Prostate gland (tissue), 2 donors: ENCODE measurements at regions not wholly inside any gene's neighbourhood (a gene's known extent, or its start where the extent isn't known, plus 50 kb on each side); places are given as distances from the start of the nearest gene placed in this dataset.

ENCODE experiments used
- DNase-seq: peaks from one replicate; pipeline ENCODE4 v3.0.0-alpha.2; 2019; ENCODE audit warnings: low spot score
- H3K27ac ChIP-seq, 2 donors: fragments of 200-600 bp; sonication (generic); 2 replicates each; pipeline ENCODE4 v1.5.1; 2017 to 2019
- H3K27me3 ChIP-seq: fragments of 200-600 bp; sonication (generic); replicated peaks from 2 replicates; pipeline ENCODE4 v1.5.1; 2019; ENCODE audit not compliant: insufficient read depth
- H3K36me3 ChIP-seq, 2 donors: fragments of 200-600 bp; sonication (generic); 1 replicate in 1 of 2; 2 replicates in 1 of 2; pipeline versions ENCODE4 v1.5.1 to v1.8.1; 2017 to 2019
- H3K4me1 ChIP-seq: fragments of 200-600 bp; sonication (generic); replicated peaks from 2 replicates; pipeline ENCODE4 v1.5.1; 2019
- H3K4me3 ChIP-seq, 2 donors: fragments of 200-600 bp; sonication (generic); 2 replicates each; pipeline ENCODE4 v1.5.1; 2017 to 2019
- H3K9me3 ChIP-seq: fragments of 200-600 bp; sonication (generic); 2 replicates; pipeline ENCODE4 v1.5.1; 2017
- POLR2A ChIP-seq: fragments of 450-650 bp; IDR thresholded peaks from one replicate; pipeline ENCODE4 v1.6.1; 2016; ENCODE audit warnings: antibody characterized with exemption, mild to moderate bottlenecking
- POLR2AphosphoS5 ChIP-seq: sonication (generic); formaldehyde crosslinking; IDR thresholded peaks from one replicate; pipeline ENCODE4 v1.6.1; 2017; ENCODE audit warnings: antibody characterized with exemption
- WGBS: methylation state at CpG from one replicate; pipeline ENCODE4 v1.1.5; 2018; 5-methylcytosine and 5-hydroxymethylcytosine counted together
- intact Hi-C: fragments of 100-400 bp; cut with DNase I; formaldehyde crosslinking; loops from one replicate; pipeline ENCODE4 v1.14.2; 2022
- TF ChIP-seq, protein P1 (sequence below), 4 experiments: fragments of 200-600 bp in 2 of 4; fragments of 450-650 bp in 2 of 4; sonication (generic) in 2 of 4; IDR thresholded peaks; 1 replicate in 3 of 4; 2 replicates in 1 of 4; pipeline ENCODE4 v1.5.1; 2016 to 2019; ENCODE audit warnings: antibody characterized with exemption in 4 of 4, mild to moderate bottlenecking in 2 of 4, moderate library complexity in 2 of 4

DNA sequence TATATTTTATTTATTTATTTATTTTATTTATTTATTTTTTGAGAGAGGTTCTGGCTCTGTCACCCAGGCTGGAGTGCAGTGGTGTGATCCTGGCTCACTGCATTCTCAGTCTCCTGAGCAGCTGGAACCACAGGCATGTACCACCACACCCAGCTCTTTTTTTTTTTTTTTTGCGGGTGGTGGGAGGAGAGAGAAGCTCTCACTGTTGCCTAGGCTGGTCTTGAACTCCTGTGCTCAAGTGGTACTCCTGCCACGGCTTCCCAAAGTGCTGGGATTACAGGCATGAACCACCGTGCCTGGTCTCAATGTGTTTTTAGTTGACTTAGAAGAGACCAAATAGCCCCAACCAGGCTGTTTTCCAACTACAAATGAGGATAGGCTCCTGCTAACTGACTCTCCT, 80.7 kb downstream of the PDCL3 start:
- no peak overlapping the region for H3K27ac ChIP-seq
- TF ChIP-seq, protein P1, sequence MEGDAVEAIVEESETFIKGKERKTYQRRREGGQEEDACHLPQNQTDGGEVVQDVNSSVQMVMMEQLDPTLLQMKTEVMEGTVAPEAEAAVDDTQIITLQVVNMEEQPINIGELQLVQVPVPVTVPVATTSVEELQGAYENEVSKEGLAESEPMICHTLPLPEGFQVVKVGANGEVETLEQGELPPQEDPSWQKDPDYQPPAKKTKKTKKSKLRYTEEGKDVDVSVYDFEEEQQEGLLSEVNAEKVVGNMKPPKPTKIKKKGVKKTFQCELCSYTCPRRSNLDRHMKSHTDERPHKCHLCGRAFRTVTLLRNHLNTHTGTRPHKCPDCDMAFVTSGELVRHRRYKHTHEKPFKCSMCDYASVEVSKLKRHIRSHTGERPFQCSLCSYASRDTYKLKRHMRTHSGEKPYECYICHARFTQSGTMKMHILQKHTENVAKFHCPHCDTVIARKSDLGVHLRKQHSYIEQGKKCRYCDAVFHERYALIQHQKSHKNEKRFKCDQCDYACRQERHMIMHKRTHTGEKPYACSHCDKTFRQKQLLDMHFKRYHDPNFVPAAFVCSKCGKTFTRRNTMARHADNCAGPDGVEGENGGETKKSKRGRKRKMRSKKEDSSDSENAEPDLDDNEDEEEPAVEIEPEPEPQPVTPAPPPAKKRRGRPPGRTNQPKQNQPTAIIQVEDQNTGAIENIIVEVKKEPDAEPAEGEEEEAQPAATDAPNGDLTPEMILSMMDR (IDR thresholded peaks at IDR 0.05) = no peak
- TF ChIP-seq POLR2AphosphoS5 = no peak
- no peak for TF ChIP-seq POLR2A
- DNase-seq = no peak
- intact Hi-C loops = no loop called here
- no peak overlapping the region for H3K4me3 ChIP-seq
- no peaks in the 10 kb centered on the region for H3K27me3 ChIP-seq
- no peaks in the 10 kb centered on the region for H3K36me3 ChIP-seq
- WGBS = 86% methylated on average over 3 of the region's 3 CpGs
- H3K4me1 ChIP-seq = no peaks in the 10 kb centered on the region
- H3K9me3 ChIP-seq = no peaks in the 10 kb centered on the region

DNA sequence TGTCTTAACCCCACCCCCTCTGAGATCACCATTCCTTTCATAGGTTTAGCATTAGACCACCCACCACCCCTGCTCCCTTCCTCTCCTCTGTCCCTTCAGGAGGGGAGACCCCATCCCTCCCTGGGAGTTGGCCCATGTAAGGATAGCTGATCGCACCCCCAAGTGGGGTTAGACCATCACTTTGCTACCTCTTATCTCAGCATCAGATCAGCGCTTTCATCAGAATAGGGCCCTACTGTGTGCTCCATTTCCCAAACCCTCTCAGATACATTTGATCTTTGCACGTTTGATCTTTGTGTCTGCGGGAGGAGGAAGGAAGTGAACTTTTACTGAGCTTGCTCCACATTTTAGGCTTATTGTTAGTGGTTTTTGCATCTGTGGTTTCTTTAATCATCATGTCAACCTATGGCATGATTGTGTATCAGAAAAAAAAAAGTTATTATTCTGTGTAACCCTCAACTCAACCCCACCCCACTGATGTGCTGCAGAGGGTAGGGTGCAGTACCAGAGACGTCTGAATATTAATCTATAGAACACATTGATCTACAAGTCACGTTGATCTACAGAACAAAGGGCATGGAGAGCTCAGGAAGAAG, 81.2 kb downstream of the PDCL3 start:
- H3K9me3 ChIP-seq = no peaks in the 10 kb centered on the region
- H3K36me3 ChIP-seq = no peaks in the 10 kb centered on the region
- no peak for DNase-seq
- H3K27me3 ChIP-seq = no peaks in the 10 kb centered on the region
- H3K4me3 ChIP-seq = no peak overlapping the region
- intact Hi-C loops = no loop called here
- no peaks in the 10 kb centered on the region for H3K4me1 ChIP-seq
- 87% methylated on average over 6 of the region's 6 CpGs for WGBS
- TF ChIP-seq, protein P1 (IDR thresholded peaks at IDR 0.05) = no peak
- TF ChIP-seq POLR2AphosphoS5 (no peak), POLR2A (no peak)
- no peak overlapping the region for H3K27ac ChIP-seq

DNA sequence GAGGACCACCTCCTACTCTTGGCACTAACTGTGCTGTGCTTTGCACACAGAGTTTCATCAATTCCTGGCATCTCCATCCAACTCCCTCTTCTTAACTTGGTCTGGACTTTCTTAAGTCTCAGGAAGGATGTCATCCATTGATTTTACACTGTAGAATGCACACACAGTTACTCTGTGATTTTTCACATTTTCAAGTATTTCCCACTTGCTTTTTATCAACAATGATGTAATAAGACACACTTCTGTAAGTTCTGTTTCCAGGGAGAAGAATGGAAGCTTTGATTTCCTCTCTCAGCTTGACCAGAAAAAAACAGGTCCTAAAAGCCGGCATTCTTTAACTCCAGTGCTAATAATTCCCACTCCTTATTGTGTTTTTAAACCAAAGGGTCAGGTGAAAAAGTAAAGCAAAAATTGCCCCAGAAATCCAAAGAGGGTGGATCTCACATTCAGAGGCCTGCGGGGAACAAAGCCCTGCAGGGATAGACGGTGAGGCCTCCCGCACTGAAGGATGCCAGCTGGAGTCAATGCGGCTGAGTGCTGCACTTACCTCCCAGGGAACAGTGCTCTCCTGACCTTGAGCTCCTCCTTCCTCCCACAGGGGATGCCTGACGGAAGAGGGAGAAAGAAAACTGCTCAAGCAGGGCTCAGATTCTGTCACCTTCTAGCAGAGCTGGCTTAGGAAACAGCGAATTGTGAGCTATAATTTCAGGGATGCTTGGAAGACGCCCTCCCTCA, 83.1 kb downstream of the PDCL3 start:
- no peak for TF ChIP-seq POLR2AphosphoS5
- no peak for TF ChIP-seq POLR2A
- TF ChIP-seq, protein P1 (IDR thresholded peaks at IDR 0.05) = no peak
- H3K4me1 ChIP-seq = no peaks in the 10 kb centered on the region
- intact Hi-C loops = no loop called here
- DNase-seq = no peak
- 60% methylated on average over 8 of the region's 8 CpGs for WGBS
- no peak overlapping the region for H3K4me3 ChIP-seq
- H3K27ac ChIP-seq = no peak overlapping the region
- no peaks in the 10 kb centered on the region for H3K9me3 ChIP-seq
- H3K36me3 ChIP-seq = no peaks in the 10 kb centered on the region
- H3K27me3 ChIP-seq = no peaks in the 10 kb centered on the region

DNA sequence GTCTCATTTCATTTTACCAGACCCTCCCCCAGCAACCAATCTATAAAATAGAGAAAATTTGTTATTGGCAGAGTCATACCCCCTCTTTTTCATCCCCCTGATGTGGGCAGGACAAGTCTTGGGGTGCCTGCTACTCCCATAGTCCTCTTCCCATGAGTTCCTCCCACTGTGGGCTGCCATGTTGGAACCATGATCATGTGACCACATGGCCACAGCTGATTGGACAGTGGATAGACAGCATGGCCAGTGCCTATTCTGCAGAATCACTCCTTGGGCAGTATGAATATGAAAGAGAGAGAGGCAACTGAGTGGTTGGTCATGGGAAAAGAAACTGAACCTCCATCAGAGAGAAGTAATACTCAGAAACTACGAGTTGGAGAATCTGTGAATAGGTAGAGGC, 84.9 kb downstream of the PDCL3 start:
- H3K4me1 ChIP-seq = no peaks in the 10 kb centered on the region
- H3K4me3 ChIP-seq = no peak overlapping the region
- no peaks in the 10 kb centered on the region for H3K9me3 ChIP-seq
- H3K36me3 ChIP-seq = no peaks in the 10 kb centered on the region
- no peak for TF ChIP-seq POLR2AphosphoS5
- TF ChIP-seq, protein P1 (IDR thresholded peaks at IDR 0.05) = no peak
- TF ChIP-seq POLR2A = no peak
- H3K27ac ChIP-seq = no peak overlapping the region
- DNase-seq = no peak
- WGBS = 100% methylated on average over 1 of the region's 1 CpG
- intact Hi-C loops = no loop called here
- no peaks in the 10 kb centered on the region for H3K27me3 ChIP-seq

DNA sequence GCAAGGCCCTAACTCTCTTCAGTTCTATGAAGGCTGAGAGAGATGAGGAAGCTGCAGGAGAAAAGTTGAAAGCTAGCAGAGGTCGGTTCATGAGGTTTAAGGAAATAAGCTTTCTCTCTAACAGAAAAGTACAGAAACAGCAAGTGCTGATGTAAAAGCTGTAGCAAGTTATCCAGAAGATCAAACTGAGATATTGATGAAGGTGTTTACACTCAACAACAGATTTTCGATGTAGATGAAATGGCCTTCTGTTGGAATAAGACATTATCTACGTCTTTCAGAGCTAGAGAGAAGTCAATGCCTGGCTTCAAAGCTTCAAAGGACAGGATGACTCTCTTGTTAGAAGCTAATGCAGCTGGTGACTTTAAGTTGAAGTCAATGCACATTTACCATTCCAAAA, 87.4 kb downstream of the PDCL3 start:
- WGBS = 78% methylated on average over 3 of the region's 3 CpGs

More for the DNA sequence above, 87.4 kb downstream of the PDCL3 start:
- intact Hi-C loops = no loop called here
- no peaks in the 10 kb centered on the region for H3K27me3 ChIP-seq
- no peaks in the 10 kb centered on the region for H3K9me3 ChIP-seq
- no peaks in the 10 kb centered on the region for H3K36me3 ChIP-seq
- DNase-seq = no peak
- no peak overlapping the region for H3K27ac ChIP-seq
- no peaks in the 10 kb centered on the region for H3K4me1 ChIP-seq
- H3K4me3 ChIP-seq = no peak overlapping the region
- no peak for TF ChIP-seq POLR2A
- TF ChIP-seq, protein P1 (IDR thresholded peaks at IDR 0.05) = no peak
- no peak for TF ChIP-seq POLR2AphosphoS5
